Endothelial cell of umbilical vein (primary cell): ENCODE measurements at regions not wholly inside any gene's neighbourhood (a gene's known extent, or its start where the extent isn't known, plus 50 kb on each side); places are given as distances from the start of the nearest gene placed in this dataset.

Experiments used
- BruUV-seq: library from RNA; stranded (reverse); fragments of 400-500 nt; replicated peaks from 2 replicates; lab custom pipeline; 2021; lab: Mats Ljungman, UMichigan
- CTCF ChIA-PET: fragments of 300-600, 350-600 bp; sonication (Branson Sonifier 250); formaldehyde crosslinking; loops from one replicate; lab custom pipeline; 2021; ENCODE audit warnings: antibody characterized with exemption, inconsistent platforms; lab: Charles Lee
- POLR2A ChIA-PET: fragments of 300-600, 350-600 bp; sonication (Branson Sonifier 250); formaldehyde crosslinking; loops from one replicate; lab custom pipeline; 2021; ENCODE audit warnings: antibody characterized with exemption, inconsistent platforms; lab: Charles Lee
- DNase-seq: peaks from one replicate; pipeline ENCODE4 v3.0.0-alpha.2; 2011; ENCODE audit warnings: low read depth, low spot score
- FAIRE-seq: peaks from 2 replicates; lab custom pipeline; 2011; peaks lifted over from hg19 to GRCh38; lab: Jason Lieb, UNC
- H2AFZ ChIP-seq: 2 replicates; pipeline ENCODE4 v1.6.0; 2012; ENCODE audit warnings: low read depth, low read length, control low read depth, inconsistent platforms
- H3K27ac ChIP-seq: 2 replicates; pipeline ENCODE4 v1.5.1; 2011; ENCODE audit warnings: low read depth, mild to moderate bottlenecking, control low read depth, low read length, moderate library complexity; ENCODE audit not compliant: insufficient read depth
- H3K27me3 ChIP-seq, 2 experiments: 2 replicates each; pipeline versions ENCODE4 v1.6.0 to v1.6.1; 2011; ENCODE audit warnings: low read length in 2 of 2, mixed read lengths in 1 of 2; ENCODE audit not compliant: control insufficient read depth in 2 of 2, insufficient read depth in 2 of 2
- H3K36me3 ChIP-seq, 2 experiments: 2 replicates in 1 of 2; 3 replicates in 1 of 2; pipeline ENCODE4 v1.5.1; 2011; ENCODE audit warnings: low read length in 2 of 2, mild to moderate bottlenecking in 1 of 2, moderate library complexity in 1 of 2; ENCODE audit not compliant: control insufficient read depth in 2 of 2, insufficient read depth in 2 of 2; ENCODE audit errors: extremely low read depth in 1 of 2
- H3K4me1 ChIP-seq: 3 replicates; pipeline ENCODE4 v1.5.1; 2011; ENCODE audit warnings: mild to moderate bottlenecking, low read length; ENCODE audit not compliant: control insufficient read depth, insufficient read depth; ENCODE audit errors: extremely low read depth
- H3K4me2 ChIP-seq: 2 replicates; pipeline ENCODE4 v1.6.1; 2011; ENCODE audit warnings: low read length, control low read depth, mixed read lengths; ENCODE audit not compliant: insufficient read depth
- H3K4me3 ChIP-seq, 3 experiments: fragments of 200-600 bp in 1 of 3; sonication (generic), shearing (Covaris generic) in 1 of 3; replicated peaks in 1 of 3; 2 replicates each; pipeline ENCODE4 v1.5.1; 2011 to 2016; ENCODE audit warnings: control low read depth in 3 of 3, low read length in 3 of 3, mild to moderate bottlenecking in 2 of 3, inconsistent platforms in 1 of 3, low read depth in 1 of 3, moderate library complexity in 1 of 3; ENCODE audit not compliant: insufficient read depth in 1 of 3
- H3K79me2 ChIP-seq: 2 replicates; pipeline ENCODE4 v1.6.0; 2012; ENCODE audit warnings: low read length, inconsistent platforms; ENCODE audit not compliant: control insufficient read depth, insufficient read depth
- H3K9ac ChIP-seq: replicated peaks from 2 replicates; pipeline ENCODE3; 2011; ENCODE audit warnings: low read length, control low read depth; ENCODE audit not compliant: insufficient read depth; ENCODE audit errors: extremely low read depth
- H3K9me1 ChIP-seq: replicated peaks from 3 replicates; pipeline ENCODE4 v1.6.0; 2011; ENCODE audit warnings: mild to moderate bottlenecking, low read length; ENCODE audit not compliant: control insufficient read depth, insufficient read depth; ENCODE audit errors: extremely low read depth
- H3K9me3 ChIP-seq: replicated peaks from 2 replicates; pipeline ENCODE4 v1.5.1; 2012; ENCODE audit warnings: low read length, inconsistent platforms; ENCODE audit not compliant: control insufficient read depth, insufficient read depth
- H4K20me1 ChIP-seq: replicated peaks from 2 replicates; pipeline ENCODE3; 2011; ENCODE audit warnings: mild to moderate bottlenecking, low read length; ENCODE audit not compliant: control insufficient read depth, insufficient read depth; ENCODE audit errors: extremely low read depth
- GATA2 ChIP-seq: IDR thresholded peaks from 2 replicates; pipeline ENCODE4 v1.7.0; 2011; ENCODE audit warnings: low read depth, mild to moderate bottlenecking, moderate library complexity, mixed read lengths, low read length; ENCODE audit not compliant: insufficient read length, insufficient read depth
- MYC ChIP-seq: IDR thresholded peaks from one replicate; pipeline ENCODE4 v1.6.1; 2011; ENCODE audit warnings: mild to moderate bottlenecking, low read depth, low read length
- dilution Hi-C: fragments of 300-500 bp; cut with MboI; formaldehyde crosslinking; loops from one replicate; pipeline ENCODE4 v1.15.0; 2019; ENCODE audit warnings: low sequenced_read_pairs; ENCODE audit not compliant: extremely low pct_ligation_motif_present
- intact Hi-C: fragments of 100-400 bp; cut with micrococcal nuclease; formaldehyde crosslinking; loops from one replicate; pipeline ENCODE4 v1.10.0; 2022

GRCh38 chr18:78711316-78711715 is 268.3 kb upstream of the SALL3 start:
- Histone ChIP-seq H3K9ac (no peak overlapping the region), H3K4me1 (no peaks in the 10 kb centered on the region), H3K27me3 (no peaks in the 10 kb centered on the region), H3K79me2 (no peaks in the 10 kb centered on the region), H3K4me3 (no peak overlapping the region), H2AFZ (no peak overlapping the region), H3K36me3 (no peaks in the 10 kb centered on the region), H4K20me1 (no peaks in the 10 kb centered on the region), H3K9me3 (peaks cover 2% of the 10 kb centered on the region), H3K27ac (no peak overlapping the region), H3K9me1 (no peaks in the 10 kb centered on the region), H3K4me2 (no peak overlapping the region)
- ChIA-PET CTCF (no interaction called here), POLR2A (no interaction called here)
- FAIRE-seq (no peak), DNase-seq (no peak)
- intact Hi-C loops, result no loop called here
- dilution Hi-C loops, result no loop called here
- no peak for TF ChIP-seq MYC
- BruUV-seq, result no TSS peak

GRCh38 chr18:78711971-78712370 is 267.6 kb upstream of the SALL3 start:
- H3K27me3 ChIP-seq, result no peaks in the 10 kb centered on the region
- ChIA-PET CTCF (no interaction called here), POLR2A (no interaction called here)
- intact Hi-C loops (no loop called here), dilution Hi-C loops (no loop called here)
- H3K4me1 ChIP-seq, result no peaks in the 10 kb centered on the region
- FAIRE-seq (no peak), DNase-seq (no peak)
- H3K27ac ChIP-seq, result no peak overlapping the region
- no peak overlapping the region for H2AFZ ChIP-seq
- TF ChIP-seq MYC (no peak), GATA2 (no peak)
- no TSS peak for BruUV-seq
- H3K9ac ChIP-seq, result no peak overlapping the region
- peaks cover 2% of the 10 kb centered on the region for H3K9me3 ChIP-seq
- no peaks in the 10 kb centered on the region for H3K9me1 ChIP-seq
- H3K36me3 ChIP-seq, result no peaks in the 10 kb centered on the region
- H3K4me2 ChIP-seq, result no peak overlapping the region
- H3K4me3 ChIP-seq, result no peak overlapping the region
- no peaks in the 10 kb centered on the region for H3K79me2 ChIP-seq
- no peaks in the 10 kb centered on the region for H4K20me1 ChIP-seq
